ENCODE measurements at regions not wholly inside any gene's neighbourhood (a gene's known extent, or its start where the extent isn't known, plus 50 kb on each side); places are given as distances from the start of the nearest gene placed in this dataset.

DNA sequence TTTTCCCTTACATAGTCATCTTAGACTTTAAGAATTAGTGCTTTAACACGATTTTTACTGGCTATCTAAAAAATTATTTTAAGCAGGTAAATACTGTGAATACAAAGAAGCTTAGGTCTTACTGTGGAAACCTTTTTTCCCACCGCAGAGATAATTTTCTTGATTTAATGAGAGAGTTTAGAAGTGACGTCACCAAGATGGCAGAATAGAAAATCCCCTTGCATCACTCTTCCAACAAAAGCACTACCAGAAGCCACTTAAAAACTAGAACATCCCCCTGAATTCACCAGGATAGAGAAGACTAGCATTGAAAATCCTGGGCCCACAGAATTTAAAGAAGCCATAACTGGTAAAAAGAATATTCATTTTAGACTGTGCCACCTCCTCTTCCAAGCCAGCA is 375.4 kb upstream of the PTCHD4 start:
- H3K27ac ChIP-seq, result no peak overlapping the region

DNA sequence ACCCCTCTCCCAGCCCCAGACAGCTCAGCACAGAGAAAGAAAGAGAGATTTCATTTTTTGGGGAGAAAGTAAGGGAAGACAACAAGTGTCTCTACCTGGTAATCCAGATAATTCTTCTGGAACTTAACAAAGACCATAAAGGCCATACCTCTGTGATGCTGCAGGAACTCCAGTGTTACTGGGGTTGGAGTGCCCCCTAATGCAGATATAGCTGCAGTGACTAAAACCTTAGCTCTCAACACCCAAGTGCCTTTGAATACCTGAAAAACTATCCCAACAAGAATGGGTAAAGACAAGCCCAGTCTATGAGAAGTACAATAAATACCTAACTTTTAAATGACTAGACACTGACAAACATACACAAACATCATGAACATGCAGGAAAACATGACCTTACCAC is 365.3 kb upstream of the PTCHD4 start:
- intact Hi-C loops (cut with DNase I), result no loop called here
- Histone ChIP-seq H3K27me3 (no peaks in the 10 kb centered on the region), H3K27ac (no peak overlapping the region), H3K9ac (ENCODE audit: low read depth in 2 of 2, low read length in 2 of 2) (no peak overlapping the region), H3K4me1 (no peaks in the 10 kb centered on the region), H3K9me3 (no peaks in the 10 kb centered on the region), H3K36me3 (no peaks in the 10 kb centered on the region), H3K4me3 (no peak overlapping the region)
- TF ChIP-seq, protein P1, sequence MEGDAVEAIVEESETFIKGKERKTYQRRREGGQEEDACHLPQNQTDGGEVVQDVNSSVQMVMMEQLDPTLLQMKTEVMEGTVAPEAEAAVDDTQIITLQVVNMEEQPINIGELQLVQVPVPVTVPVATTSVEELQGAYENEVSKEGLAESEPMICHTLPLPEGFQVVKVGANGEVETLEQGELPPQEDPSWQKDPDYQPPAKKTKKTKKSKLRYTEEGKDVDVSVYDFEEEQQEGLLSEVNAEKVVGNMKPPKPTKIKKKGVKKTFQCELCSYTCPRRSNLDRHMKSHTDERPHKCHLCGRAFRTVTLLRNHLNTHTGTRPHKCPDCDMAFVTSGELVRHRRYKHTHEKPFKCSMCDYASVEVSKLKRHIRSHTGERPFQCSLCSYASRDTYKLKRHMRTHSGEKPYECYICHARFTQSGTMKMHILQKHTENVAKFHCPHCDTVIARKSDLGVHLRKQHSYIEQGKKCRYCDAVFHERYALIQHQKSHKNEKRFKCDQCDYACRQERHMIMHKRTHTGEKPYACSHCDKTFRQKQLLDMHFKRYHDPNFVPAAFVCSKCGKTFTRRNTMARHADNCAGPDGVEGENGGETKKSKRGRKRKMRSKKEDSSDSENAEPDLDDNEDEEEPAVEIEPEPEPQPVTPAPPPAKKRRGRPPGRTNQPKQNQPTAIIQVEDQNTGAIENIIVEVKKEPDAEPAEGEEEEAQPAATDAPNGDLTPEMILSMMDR (IDR thresholded peaks at IDR 0.05), result no peak
- no peak for DNase-seq

More for the DNA sequence above, 375.4 kb upstream of the PTCHD4 start:
- Histone ChIP-seq H3K9me3 (no peaks in the 10 kb centered on the region), H3K4me1 (no peaks in the 10 kb centered on the region), H3K9ac (ENCODE audit: low read depth in 2 of 2, low read length in 2 of 2) (no peak overlapping the region), H3K27me3 (no peaks in the 10 kb centered on the region), H3K4me3 (no peak overlapping the region), H3K36me3 (no peaks in the 10 kb centered on the region)
- DNase-seq, result no peak
- intact Hi-C loops (cut with DNase I), result no loop called here
- TF ChIP-seq, protein P1 (IDR thresholded peaks at IDR 0.05), result no peak

DNA sequence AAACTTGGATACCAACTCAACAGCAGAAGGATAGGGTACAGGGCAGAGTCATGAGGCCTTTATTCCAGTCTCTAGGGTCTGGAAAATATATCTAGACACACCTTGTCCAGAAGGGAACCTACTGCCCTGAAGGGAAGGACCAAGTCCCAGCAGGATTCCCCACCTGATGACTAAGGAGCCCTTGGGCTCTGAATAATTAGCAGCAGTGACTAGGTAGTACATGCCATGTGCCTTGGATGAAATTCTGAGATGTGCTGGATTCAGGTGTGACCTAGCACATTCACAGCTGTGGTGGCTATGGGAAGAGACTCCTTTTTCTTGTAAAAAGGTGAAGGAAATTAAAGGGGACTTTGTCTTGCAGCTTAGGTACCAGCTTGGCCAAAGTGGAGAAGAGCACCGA is 364.3 kb upstream of the PTCHD4 start:
- no peak overlapping the region for H3K4me3 ChIP-seq
- H3K27me3 ChIP-seq, result no peaks in the 10 kb centered on the region
- intact Hi-C loops (cut with DNase I), result no loop called here
- no peaks in the 10 kb centered on the region for H3K4me1 ChIP-seq
- H3K36me3 ChIP-seq, result no peaks in the 10 kb centered on the region
- H3K9me3 ChIP-seq, result no peaks in the 10 kb centered on the region
- TF ChIP-seq, protein P1 (IDR thresholded peaks at IDR 0.05), result no peak
- no peak for DNase-seq
- H3K27ac ChIP-seq, result no peak overlapping the region
- H3K9ac ChIP-seq (ENCODE audit: low read depth in 2 of 2, low read length in 2 of 2), result no peak overlapping the region

DNA sequence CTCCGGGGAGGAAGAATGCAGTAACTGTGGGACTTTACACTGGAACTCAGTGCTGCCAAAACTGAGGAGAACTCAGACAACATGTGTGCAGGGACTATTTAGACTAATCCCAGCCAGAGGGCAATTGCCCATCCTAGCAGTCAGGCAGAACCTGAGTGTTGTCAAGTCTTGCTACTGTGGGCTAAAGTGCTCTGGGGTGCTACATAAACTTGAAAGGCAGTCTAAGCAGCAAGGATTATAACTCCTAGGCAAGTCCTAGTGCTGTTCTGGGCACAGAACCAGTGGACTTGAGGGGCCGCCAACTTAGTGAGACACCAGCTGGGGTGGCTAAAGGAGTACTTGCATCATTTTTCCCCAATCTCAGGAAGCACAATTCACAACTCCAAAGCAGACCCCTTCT is 363.8 kb upstream of the PTCHD4 start:
- Histone ChIP-seq H3K27me3 (no peaks in the 10 kb centered on the region), H3K4me1 (no peaks in the 10 kb centered on the region), H3K9ac (ENCODE audit: low read depth in 2 of 2, low read length in 2 of 2) (no peak overlapping the region), H3K27ac (no peak overlapping the region), H3K4me3 (no peak overlapping the region), H3K9me3 (no peaks in the 10 kb centered on the region), H3K36me3 (no peaks in the 10 kb centered on the region)
- TF ChIP-seq, protein P1 (IDR thresholded peaks at IDR 0.05), result no peak
- intact Hi-C loops (cut with DNase I), result no loop called here
- DNase-seq, result no peak

DNA sequence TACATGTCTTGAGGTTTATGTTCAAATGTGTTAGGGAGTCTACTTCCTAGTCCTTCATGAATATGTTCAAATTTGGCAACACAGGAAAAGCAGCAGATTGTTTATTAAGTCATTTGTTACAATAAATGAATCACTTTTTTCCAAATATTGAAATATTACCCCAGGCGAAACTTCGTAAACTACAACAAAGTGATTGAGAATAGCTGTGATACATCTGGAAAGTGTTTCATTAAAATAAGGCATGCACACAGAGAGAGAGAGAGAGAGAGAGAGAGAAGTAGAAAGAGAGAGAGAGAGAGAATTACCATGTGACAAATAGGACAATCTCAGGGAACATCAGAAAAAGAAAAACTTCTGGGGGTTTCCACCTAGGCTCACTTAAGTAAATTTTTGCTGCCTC is 363.1 kb upstream of the PTCHD4 start:
- intact Hi-C loops (cut with DNase I), result no loop called here
- no peak for DNase-seq
- H3K9ac ChIP-seq (ENCODE audit: low read depth in 2 of 2, low read length in 2 of 2), result no peak overlapping the region
- H3K27ac ChIP-seq, result no peak overlapping the region
- H3K4me1 ChIP-seq, result no peaks in the 10 kb centered on the region
- no peaks in the 10 kb centered on the region for H3K9me3 ChIP-seq
- TF ChIP-seq, protein P1 (IDR thresholded peaks at IDR 0.05), result no peak
- no peak overlapping the region for H3K4me3 ChIP-seq
- H3K27me3 ChIP-seq, result no peaks in the 10 kb centered on the region
- no peaks in the 10 kb centered on the region for H3K36me3 ChIP-seq

DNA sequence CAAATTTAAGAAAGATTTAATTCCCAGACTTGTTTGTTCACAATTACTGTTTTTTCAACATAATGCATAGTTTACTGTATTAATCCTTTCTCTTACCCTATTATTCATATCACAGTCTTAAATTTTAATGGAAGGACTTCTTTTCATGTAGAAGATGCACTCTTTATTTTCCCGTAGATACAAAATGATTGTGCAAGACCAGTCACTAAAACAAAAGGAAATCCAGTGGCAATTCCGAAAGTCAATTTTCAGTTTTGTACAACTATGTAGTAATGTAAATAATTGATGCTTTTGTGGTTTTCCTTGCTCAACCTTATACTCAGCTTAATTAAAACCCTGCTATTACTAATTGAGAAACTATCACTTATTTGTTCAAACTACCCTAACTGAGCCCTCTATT is 361.5 kb upstream of the PTCHD4 start:
- no peak overlapping the region for H3K4me3 ChIP-seq
- intact Hi-C loops (cut with DNase I), result no loop called here
- TF ChIP-seq, protein P1 (IDR thresholded peaks at IDR 0.05), result no peak
- H3K9ac ChIP-seq (ENCODE audit: low read depth in 2 of 2, low read length in 2 of 2), result no peak overlapping the region
- H3K9me3 ChIP-seq, result no peaks in the 10 kb centered on the region
- no peaks in the 10 kb centered on the region for H3K36me3 ChIP-seq
- no peaks in the 10 kb centered on the region for H3K27me3 ChIP-seq
- no peak for DNase-seq
- H3K27ac ChIP-seq, result no peak overlapping the region
- no peaks in the 10 kb centered on the region for H3K4me1 ChIP-seq

All from colonic mucosa (tissue), 4 donors.